Testis (tissue), 2 donors: ENCODE measurements at regions not wholly inside any gene's neighbourhood (a gene's known extent, or its start where the extent isn't known, plus 50 kb on each side); places are given as distances from the start of the nearest gene placed in this dataset.

Experiments used
- DNase-seq: peaks from one replicate; pipeline ENCODE4 v3.0.0-alpha.2; 2019
- H3K27ac ChIP-seq, 2 donors: fragments of 200-600 bp; sonication (generic); one replicate each; pipeline ENCODE4 v1.5.1; 2019
- H3K27me3 ChIP-seq: fragments of 200-600 bp; sonication (generic); one replicate; pipeline ENCODE4 v1.5.1; 2019
- H3K36me3 ChIP-seq: fragments of 200-600 bp; sonication (generic); one replicate; pipeline ENCODE4 v1.5.1; 2017; ENCODE audit warnings: low read depth; ENCODE audit errors: missing control alignments
- H3K4me1 ChIP-seq: fragments of 200-600 bp; sonication (generic); one replicate; pipeline ENCODE4 v1.5.1; 2019
- H3K4me3 ChIP-seq, 2 donors: fragments of 200-600 bp; sonication (generic); one replicate each; pipeline ENCODE4 v1.5.1; 2017 to 2019
- H3K9me3 ChIP-seq: fragments of 200-600 bp; sonication (generic); one replicate; pipeline ENCODE4 v1.5.1; 2017
- CTCF ChIP-seq, 3 experiments: fragments of 450-650 bp in 2 of 3; fragments of 200-600 bp in 1 of 3; sonication (generic) in 1 of 3; IDR thresholded peaks; one replicate each; pipeline ENCODE4 v1.5.1; 2016 to 2019; ENCODE audit warnings: antibody characterized with exemption in 3 of 3, mild to moderate bottlenecking in 2 of 3, moderate library complexity in 1 of 3
- POLR2A ChIP-seq: fragments of 450-650 bp; IDR thresholded peaks from one replicate; pipeline ENCODE4 v1.6.1; 2017; ENCODE audit warnings: antibody characterized with exemption, mild to moderate bottlenecking, moderate library complexity
- WGBS, 2 donors: methylation state at CpG; one replicate each; pipeline ENCODE4 v1.1.5; 2018; 5-methylcytosine and 5-hydroxymethylcytosine counted together
- intact Hi-C: fragments of 100-400 bp; cut with DNase I; formaldehyde crosslinking; loops from one replicate; pipeline ENCODE4 v1.15.1; 2023; ENCODE audit warnings: low total_unique reads

GRCh38 chr18:32621034-32621433 lies 150.4 kb upstream of the GAREM1 start:
- H3K4me3 ChIP-seq: no peak overlapping the region
- H3K27ac ChIP-seq: no peak overlapping the region
- DNase-seq: no peak
- TF ChIP-seq POLR2A (no peak), CTCF (IDR thresholded peaks at IDR 0.05) (no peak)
- WGBS, 2 donors: 68 to 69% methylated on average over 4 of the region's 4 CpGs
- no peaks in the 10 kb centered on the region for H3K9me3 ChIP-seq
- H3K27me3 ChIP-seq: no peaks in the 10 kb centered on the region
- intact Hi-C loops: no loop called here
- no peaks in the 10 kb centered on the region for H3K36me3 ChIP-seq
- no peaks in the 10 kb centered on the region for H3K4me1 ChIP-seq

- DNase-seq: no peak
- 72 to 77% methylated on average over 4 of the region's 4 CpGs for WGBS, 2 donors
- TF ChIP-seq CTCF (IDR thresholded peaks at IDR 0.05) (no peak), POLR2A (no peak)
- Histone ChIP-seq H3K4me1 (no peaks in the 10 kb centered on the region), H3K9me3 (no peaks in the 10 kb centered on the region), H3K27me3 (no peaks in the 10 kb centered on the region), H3K36me3 (no peaks in the 10 kb centered on the region), H3K27ac (no peak overlapping the region), H3K4me3 (no peak overlapping the region)
- intact Hi-C loops: no loop called here
Observed at GRCh38 chr18:32618546-32618945, 147.9 kb upstream of the GAREM1 start.

GRCh38 chr18:32613821-32614220 lies 143.1 kb upstream of the GAREM1 start:
- H3K4me1 ChIP-seq: no peaks in the 10 kb centered on the region
- intact Hi-C loops: no loop called here
- H3K9me3 ChIP-seq: no peaks in the 10 kb centered on the region
- H3K27me3 ChIP-seq: no peaks in the 10 kb centered on the region
- no peak overlapping the region for H3K27ac ChIP-seq
- no peak for DNase-seq
- TF ChIP-seq CTCF (IDR thresholded peaks at IDR 0.05): no peak
- no peak for TF ChIP-seq POLR2A
- H3K36me3 ChIP-seq: no peaks in the 10 kb centered on the region
- H3K4me3 ChIP-seq: no peak overlapping the region
- WGBS, 2 donors: 84 to 88% methylated on average over 3 of the region's 3 CpGs

GRCh38 chr18:32612651-32613050 lies 142.0 kb upstream of the GAREM1 start:
- intact Hi-C loops: no loop called here
- no peaks in the 10 kb centered on the region for H3K4me1 ChIP-seq
- no peak overlapping the region for H3K4me3 ChIP-seq
- TF ChIP-seq POLR2A: no peak
- TF ChIP-seq CTCF (IDR thresholded peaks at IDR 0.05): no peak
- DNase-seq: no peak
- H3K9me3 ChIP-seq: no peaks in the 10 kb centered on the region
- H3K36me3 ChIP-seq: no peaks in the 10 kb centered on the region
- no peaks in the 10 kb centered on the region for H3K27me3 ChIP-seq
- 57 to 70% methylated on average over 3 of the region's 3 CpGs for WGBS, 2 donors
- H3K27ac ChIP-seq: no peak overlapping the region

- intact Hi-C loops: no loop called here
- Histone ChIP-seq H3K9me3 (no peaks in the 10 kb centered on the region), H3K4me3 (no peak overlapping the region), H3K27ac (no peak overlapping the region), H3K4me1 (no peaks in the 10 kb centered on the region), H3K27me3 (no peaks in the 10 kb centered on the region), H3K36me3 (no peaks in the 10 kb centered on the region)
- 17 to 19% methylated on average over 1 of the region's 1 CpG for WGBS, 2 donors
- DNase-seq: no peak
- TF ChIP-seq POLR2A (no peak), CTCF (IDR thresholded peaks at IDR 0.05) (no peak)
Observed at GRCh38 chr18:32610176-32610575, 139.5 kb upstream of the GAREM1 start.
